ENCODE measurements at regions not wholly inside any gene's neighbourhood (a gene's known extent, or its start where the extent isn't known, plus 50 kb on each side); places are given as distances from the start of the nearest gene placed in this dataset.

GRCh38 chr5:124663101-124663506 lies 83.3 kb downstream of the ZNF608 start:
- no peak for DNase-seq

- DNase-seq, result no peak
These were observed 84.2 kb downstream of the ZNF608 start for GRCh38 chr5:124662181-124662781.

GRCh38 chr5:124661317-124662141 lies 84.9 kb downstream of the ZNF608 start:
- DNase-seq, result no peak

DNA sequence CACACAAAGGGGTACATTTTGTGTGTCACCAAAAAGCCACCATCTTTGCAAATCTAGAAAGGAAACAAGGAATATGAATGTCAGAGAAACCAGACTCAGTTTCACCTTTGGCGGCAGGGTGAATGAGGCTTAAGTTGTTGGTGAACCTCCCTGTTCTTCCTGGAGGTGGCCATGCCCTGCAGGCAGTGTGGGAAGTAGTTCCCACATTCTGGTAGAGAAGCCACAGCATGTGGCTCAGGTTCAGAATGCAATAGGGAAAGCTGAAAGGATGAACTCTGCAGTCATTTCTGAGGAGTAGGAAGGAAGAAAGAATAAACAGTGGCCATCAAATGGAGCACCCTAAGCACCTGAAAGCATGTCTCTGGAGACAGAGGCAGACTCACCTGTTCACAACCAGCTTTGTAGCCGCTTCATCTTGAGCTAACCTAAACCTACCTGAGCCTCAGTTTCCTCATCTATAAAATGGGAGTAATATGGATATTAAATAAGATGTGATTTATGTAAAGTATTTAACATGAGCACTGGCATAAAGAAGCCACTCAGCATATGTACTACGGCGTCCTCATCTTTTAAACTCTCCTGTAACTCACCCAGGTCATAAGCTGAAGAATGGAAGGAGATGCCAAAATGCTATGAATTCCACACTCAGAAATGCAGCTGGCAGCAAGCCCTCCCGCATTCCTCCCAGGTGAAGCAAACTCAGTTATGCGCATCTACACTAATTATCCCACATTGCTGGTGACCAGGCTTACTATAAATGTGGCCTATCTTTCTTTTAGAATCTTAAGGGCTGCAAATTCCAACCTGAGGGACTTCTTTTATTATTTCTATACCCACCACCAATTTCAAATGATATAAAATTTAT lies 86.0 kb downstream of the ZNF608 start:
- no peak for DNase-seq

GRCh38 chr5:124659798-124660197 lies 86.6 kb downstream of the ZNF608 start:
- no peak for DNase-seq

DNA sequence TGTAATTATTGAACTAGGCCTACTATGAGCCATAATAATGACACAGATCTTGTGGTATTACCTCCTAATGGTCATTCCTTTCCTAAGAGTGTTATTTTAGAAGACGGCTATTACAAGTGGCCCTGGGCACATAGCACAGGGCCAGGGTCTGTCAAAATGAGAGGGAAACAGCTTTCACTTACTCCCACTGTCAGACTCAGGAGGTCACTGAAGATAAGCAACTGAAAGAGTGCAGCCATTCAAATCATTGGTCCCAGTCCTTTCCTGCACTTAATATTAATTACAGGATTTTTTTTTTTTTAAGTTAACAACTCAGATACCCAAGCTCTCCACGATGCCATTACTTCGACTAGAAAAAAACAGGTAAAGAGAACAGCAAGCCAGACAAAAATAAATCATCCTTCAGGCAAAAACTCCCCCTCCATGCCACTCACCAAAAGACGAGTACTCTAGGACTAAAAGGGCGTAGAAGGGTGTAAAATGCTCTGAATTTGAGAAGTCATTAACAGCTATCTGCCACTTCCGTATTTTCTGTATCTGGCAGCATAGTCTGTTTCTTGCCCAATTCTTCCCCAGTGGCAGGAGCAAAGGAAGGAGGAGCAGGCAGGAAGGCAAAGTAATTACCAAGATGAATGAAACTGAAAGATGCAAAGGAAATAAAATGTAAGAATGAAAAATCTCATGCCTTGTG lies 87.4 kb downstream of the ZNF608 start:
- no peak for DNase-seq

DNA sequence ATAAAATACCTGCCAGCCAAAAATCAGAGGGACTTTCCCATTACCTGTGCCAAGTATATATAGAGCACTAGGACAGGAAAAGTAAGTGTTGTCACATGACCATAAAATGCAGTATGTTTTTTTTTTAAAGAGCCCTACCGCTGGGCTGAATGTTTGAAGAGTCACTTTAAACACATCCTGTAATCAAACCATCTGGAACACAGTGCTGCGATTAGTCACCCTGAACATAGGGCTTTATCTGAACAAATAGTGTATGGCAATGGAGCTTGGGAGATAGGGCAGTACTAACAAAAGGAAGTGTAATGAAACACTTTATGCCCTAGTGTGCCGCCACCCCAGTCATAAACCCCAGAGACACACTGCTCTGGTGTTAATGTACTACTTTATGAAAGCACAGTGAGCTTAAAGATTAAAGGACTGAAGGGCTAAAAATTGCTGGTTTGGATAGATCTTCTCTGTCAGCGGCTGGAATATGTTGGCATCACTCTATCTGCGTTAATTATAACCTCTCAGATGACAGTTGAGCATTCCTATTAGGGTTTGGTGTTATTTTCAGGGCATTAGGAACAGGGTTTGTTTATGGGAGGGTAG lies 90.4 kb downstream of the ZNF608 start:
- no peak for DNase-seq

DNA sequence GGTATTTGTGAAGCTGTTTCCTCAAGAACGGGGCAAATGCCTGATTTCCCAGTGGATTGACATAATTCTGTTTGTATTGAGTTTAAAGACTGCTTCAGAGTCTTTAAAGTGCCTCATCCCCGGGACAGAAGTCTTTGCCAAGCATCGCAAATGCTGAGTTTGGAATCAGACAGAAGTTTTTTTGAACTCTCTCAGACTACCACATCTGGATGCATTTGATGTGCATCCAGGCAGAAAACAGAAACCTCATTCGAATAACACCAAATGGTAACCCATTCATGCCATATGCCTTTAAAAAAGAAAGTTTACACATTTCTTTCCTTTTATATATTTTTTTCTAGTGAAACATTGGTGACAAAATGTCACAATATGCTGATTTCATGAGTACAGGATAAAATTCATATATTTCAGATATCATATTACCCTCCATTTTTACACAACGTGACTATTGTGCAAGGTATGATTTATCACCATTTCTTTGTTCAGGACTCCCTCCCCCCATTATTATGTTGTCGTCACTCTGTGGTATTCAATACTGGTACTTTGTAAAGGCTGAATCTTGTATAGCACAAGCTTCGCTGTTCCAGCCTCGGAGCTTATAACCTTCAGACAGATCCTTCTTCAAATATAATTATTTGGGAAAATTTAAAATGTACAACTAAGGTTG lies 91.1 kb downstream of the ZNF608 start:
- DNase-seq, result no peak

GRCh38 chr5:124654418-124654817 lies 92.0 kb downstream of the ZNF608 start:
- DNase-seq, result no peak

GRCh38 chr5:124653666-124654065 lies 92.8 kb downstream of the ZNF608 start:
- DNase-seq, result no peak

DNA sequence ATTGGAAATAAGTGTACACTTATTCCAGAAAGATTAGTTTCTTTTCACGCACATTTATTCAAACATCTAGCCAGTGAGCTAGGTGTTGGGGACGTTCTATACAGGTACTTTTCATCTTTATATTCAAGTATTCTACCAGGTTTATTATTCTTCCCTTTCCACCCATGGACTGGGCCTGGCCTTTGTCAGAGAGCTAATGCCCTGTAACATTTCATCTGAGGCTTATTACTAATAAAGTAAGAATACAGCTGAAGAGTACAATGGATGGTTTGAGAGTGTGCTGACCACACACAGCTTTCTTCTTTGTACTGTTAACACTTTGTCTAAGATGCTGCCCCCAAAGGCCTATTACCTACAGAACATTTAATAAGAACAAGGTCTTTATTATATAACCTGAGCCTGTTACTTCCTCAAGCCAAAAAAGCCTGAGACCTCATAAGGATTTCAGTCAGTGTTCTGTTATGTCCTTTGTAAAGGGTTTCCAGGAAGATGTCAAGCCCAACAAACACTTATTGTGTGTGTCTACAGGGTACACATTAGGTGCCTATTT lies 93.5 kb downstream of the ZNF608 start:
- DNase-seq, result no peak

DNA sequence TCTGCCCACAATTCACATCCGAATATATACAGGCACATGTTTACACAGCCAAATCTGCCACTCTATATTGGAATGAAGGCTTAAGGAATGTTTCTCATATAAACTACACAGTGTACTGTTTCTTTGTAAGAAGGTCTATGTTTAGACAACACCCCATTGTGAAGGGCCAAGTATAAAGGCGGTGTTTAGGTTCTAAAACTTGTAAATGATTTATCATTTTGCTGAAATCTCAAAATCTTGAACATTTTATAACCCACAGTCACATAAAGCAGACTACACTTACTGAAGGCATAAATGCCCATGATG lies 94.0 kb downstream of the ZNF608 start:
- no peak for DNase-seq

DNA sequence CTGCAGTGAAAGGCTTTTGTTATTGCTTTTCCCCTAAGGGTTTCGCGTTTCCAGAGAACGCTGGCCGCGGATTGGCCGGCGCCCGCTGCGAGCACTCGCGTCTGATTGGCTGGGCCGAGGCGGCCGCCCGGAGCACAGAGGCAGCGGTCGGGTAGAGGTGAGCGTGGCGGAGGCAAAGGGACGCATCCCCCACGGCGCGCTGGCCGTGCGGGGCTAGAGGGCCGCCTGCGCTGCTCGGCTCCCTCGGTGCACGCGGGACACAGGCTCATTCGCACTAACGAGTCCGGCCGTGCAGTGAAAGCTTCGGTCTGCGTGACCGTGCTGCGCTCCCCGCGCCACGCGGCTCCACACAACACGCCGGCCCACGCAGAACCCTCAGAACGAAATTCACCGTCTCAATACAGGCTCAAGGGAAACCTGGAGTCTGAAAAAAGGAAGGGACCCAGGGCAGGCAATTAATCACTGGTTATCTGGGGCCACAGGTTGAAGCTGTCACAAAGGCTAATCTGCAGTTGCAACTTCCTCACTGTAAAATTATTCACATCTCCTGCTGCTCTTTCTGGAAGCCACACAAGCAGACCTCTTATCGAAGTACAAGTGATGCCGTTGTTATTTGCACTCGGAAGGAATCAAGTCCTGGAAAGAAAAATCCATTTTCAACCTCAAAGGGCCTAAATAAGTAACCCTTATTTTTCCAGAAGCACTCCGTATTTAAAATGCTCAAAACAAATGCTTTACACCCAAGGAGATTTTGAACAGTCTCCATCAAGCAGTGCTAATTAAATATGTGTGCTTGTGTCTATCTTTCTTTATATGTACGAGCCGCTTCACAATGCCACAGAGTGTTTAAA lies 94.6 kb downstream of the ZNF608 start:
- DNase-seq, result peak; percentile 2

GRCh38 chr5:124650951-124651662 lies 95.3 kb downstream of the ZNF608 start:
- no peak for DNase-seq

GRCh38 chr5:124650147-124650561 lies 96.3 kb downstream of the ZNF608 start:
- DNase-seq, result no peak

GRCh38 chr5:124649491-124650146 lies 96.8 kb downstream of the ZNF608 start:
- peak; percentile 37 for DNase-seq

DNA sequence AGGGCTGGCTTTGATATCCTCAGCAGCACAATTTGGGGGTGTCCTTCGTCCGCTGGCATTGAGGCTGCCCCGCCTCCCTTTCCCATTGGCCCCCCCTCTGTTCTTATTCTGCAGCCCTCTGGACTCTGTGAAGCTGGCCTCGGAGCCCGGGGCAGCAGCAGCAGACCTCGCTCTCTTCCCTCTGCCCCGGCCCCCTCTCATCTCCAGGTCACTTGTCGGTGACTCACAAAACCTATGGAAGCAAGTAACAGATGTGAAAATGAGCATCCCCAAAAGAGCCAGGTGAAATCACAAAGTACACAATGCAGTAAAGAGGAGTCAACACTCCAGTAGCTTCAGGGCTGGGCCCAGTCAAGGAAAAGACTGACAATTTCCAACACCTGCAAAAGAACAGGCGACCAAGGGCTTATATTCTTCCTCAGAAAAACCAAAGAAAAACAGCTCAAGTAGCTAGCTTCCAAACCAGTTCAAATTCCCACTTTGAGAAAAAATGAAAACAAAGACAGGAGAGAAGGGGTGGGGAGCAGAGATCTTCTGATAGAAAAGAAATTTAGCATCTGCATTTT lies 97.5 kb downstream of the ZNF608 start:
- no peak for DNase-seq

- DNase-seq, result no peak
These were observed 99.1 kb downstream of the ZNF608 start for GRCh38 chr5:124647352-124647751.

- no peak for DNase-seq
These were observed 101.0 kb downstream of the ZNF608 start for GRCh38 chr5:124645396-124645795.
